ENCODE measurements at regions not wholly inside any gene's neighbourhood (a gene's known extent, or its start where the extent isn't known, plus 50 kb on each side); places are given as distances from the start of the nearest gene placed in this dataset.

DNA sequence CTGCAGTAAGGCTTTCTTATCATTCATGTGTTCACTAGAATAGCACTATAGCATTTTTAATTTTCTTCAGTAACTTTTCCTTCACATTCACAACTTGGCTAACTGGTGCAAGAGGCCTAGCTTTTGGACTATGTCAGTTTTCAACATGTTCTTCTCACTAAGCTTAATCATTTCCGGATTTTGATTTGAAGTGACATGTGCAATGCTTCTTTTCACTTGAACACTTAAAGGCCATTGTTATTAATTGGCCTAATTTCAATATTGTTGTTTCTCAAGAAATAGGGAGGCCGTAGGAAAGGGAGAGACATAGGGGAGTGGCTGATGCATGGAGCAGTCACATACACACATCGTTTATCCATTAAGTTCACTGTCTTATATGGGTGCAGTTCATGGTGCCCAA, 151.2 kb upstream of the NFE2L3 start:
- intact Hi-C loops (cut with DNase I) = no loop called here
- no peak for FAIRE-seq

DNA sequence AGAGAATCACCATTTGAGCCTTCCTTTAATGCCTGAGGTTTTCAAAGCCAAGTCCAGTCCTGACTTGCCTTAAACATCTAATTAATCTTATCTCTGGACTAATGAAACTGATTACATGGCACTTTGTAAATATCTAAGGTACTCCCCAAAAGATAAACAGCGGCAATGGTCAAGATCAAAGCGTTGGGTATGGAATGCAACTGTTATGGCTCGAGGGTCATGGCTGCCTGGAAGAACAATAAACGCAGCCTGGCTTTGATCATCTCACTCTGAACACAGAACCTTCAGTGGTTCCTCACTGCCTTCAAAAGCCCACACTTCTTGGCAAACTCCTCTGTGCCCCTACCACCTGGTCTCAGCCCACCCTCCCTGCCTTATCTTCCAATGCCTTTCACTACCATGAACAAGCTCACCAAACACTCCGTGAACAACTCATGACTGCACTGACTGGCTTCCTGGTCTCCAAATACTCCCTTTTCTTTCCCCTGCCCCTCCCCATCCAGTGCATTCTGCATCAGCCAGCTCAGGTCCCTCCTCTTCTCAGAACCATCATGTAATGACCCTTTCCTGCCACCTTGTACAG, 150.2 kb upstream of the NFE2L3 start:
- TF ChIP-seq, protein P1, sequence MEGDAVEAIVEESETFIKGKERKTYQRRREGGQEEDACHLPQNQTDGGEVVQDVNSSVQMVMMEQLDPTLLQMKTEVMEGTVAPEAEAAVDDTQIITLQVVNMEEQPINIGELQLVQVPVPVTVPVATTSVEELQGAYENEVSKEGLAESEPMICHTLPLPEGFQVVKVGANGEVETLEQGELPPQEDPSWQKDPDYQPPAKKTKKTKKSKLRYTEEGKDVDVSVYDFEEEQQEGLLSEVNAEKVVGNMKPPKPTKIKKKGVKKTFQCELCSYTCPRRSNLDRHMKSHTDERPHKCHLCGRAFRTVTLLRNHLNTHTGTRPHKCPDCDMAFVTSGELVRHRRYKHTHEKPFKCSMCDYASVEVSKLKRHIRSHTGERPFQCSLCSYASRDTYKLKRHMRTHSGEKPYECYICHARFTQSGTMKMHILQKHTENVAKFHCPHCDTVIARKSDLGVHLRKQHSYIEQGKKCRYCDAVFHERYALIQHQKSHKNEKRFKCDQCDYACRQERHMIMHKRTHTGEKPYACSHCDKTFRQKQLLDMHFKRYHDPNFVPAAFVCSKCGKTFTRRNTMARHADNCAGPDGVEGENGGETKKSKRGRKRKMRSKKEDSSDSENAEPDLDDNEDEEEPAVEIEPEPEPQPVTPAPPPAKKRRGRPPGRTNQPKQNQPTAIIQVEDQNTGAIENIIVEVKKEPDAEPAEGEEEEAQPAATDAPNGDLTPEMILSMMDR (IDR thresholded peaks at IDR 0.05; ENCODE audit: borderline replicate concordance, extremely low read depth, insufficient read depth) = no peak
- H3K4me1 ChIP-seq (ENCODE audit: control insufficient read depth in 2 of 3, insufficient read depth in 2 of 3, low read depth in 1 of 3, low read length in 3 of 3) = no peaks in the 10 kb centered on the region
- intact Hi-C loops (cut with DNase I) = no loop called here
- no peak for FAIRE-seq
- no peak overlapping the region for H3K9ac ChIP-seq (ENCODE audit: low read length in 3 of 3)
- no peaks in the 10 kb centered on the region for H3K9me3 ChIP-seq (ENCODE audit: control insufficient read depth in 2 of 3, insufficient read depth in 1 of 3, low read length in 3 of 3)
- H3K36me3 ChIP-seq (ENCODE audit: control insufficient read depth in 2 of 3, insufficient read depth in 3 of 3, low read length in 3 of 3) = no peaks in the 10 kb centered on the region
- no peaks in the 10 kb centered on the region for H3K27me3 ChIP-seq (ENCODE audit: control insufficient read depth, insufficient read depth, low read length)
- no peak overlapping the region for H3K4me3 ChIP-seq (ENCODE audit: low read length in 3 of 3)
- peak in 2 of 5 donors; percentile 8 to 14 for DNase-seq
- H3K27ac ChIP-seq (ENCODE audit: low read depth in 2 of 2, low read length in 2 of 2) = no peak overlapping the region

More for the DNA sequence above, 151.2 kb upstream of the NFE2L3 start:
- TF ChIP-seq, protein P1 (IDR thresholded peaks at IDR 0.05; ENCODE audit: borderline replicate concordance, extremely low read depth, insufficient read depth) = no peak
- H3K4me3 ChIP-seq (ENCODE audit: low read length in 3 of 3) = no peak overlapping the region
- H3K36me3 ChIP-seq (ENCODE audit: control insufficient read depth in 2 of 3, insufficient read depth in 3 of 3, low read length in 3 of 3) = no peaks in the 10 kb centered on the region
- H3K4me1 ChIP-seq (ENCODE audit: control insufficient read depth in 2 of 3, insufficient read depth in 2 of 3, low read depth in 1 of 3, low read length in 3 of 3) = no peaks in the 10 kb centered on the region
- no peaks in the 10 kb centered on the region for H3K27me3 ChIP-seq (ENCODE audit: control insufficient read depth, insufficient read depth, low read length)
- no peak for DNase-seq
- no peak overlapping the region for H3K27ac ChIP-seq (ENCODE audit: low read depth in 2 of 2, low read length in 2 of 2)
- H3K9ac ChIP-seq (ENCODE audit: low read length in 3 of 3) = no peak overlapping the region
- no peaks in the 10 kb centered on the region for H3K9me3 ChIP-seq (ENCODE audit: control insufficient read depth in 2 of 3, insufficient read depth in 1 of 3, low read length in 3 of 3)

DNA sequence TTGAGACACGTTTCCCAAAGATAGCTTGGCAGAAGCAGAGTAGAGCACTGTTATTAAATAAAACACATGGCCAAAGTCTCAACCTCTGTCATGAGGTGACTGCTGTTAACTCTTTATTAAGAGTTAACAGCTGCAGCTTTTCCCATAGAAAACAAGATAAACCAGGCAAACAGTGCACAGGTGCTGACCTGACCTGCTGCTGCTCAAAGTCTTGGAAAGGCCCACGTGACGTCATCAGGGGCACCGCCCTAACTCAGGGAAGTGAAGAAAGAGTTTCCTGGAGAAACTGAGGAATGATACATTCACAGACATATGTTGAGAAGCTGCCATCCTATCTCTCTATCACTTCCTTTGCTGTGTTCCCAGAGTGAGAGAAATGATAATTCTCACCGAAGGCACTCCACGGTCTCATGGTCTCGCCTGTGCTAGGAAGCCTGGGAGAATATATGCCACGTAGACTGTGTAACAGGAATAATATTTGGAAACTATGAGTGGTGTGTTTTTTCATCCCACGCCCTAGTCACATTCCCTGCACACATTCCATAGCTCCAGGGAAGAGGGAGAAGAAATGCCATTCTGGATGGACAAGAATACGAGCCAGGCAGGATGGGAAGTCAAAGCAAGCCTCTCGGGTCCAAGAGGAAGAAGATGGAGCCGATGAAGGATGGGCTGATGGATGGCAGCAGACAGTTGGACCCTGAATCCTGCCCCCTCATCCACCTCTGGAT, 146.2 kb upstream of the NFE2L3 start:
- no peak overlapping the region for H3K4me3 ChIP-seq (ENCODE audit: low read length in 3 of 3)
- no peaks in the 10 kb centered on the region for H3K36me3 ChIP-seq (ENCODE audit: control insufficient read depth in 2 of 3, insufficient read depth in 3 of 3, low read length in 3 of 3)
- intact Hi-C loops (cut with DNase I) = no loop called here
- no peak overlapping the region for H3K9ac ChIP-seq (ENCODE audit: low read length in 3 of 3)
- TF ChIP-seq, protein P1 (IDR thresholded peaks at IDR 0.05; ENCODE audit: borderline replicate concordance, extremely low read depth, insufficient read depth) = no peak
- H3K4me1 ChIP-seq (ENCODE audit: control insufficient read depth in 2 of 3, insufficient read depth in 2 of 3, low read depth in 1 of 3, low read length in 3 of 3) = no peaks in the 10 kb centered on the region
- no peak overlapping the region for H3K27ac ChIP-seq (ENCODE audit: low read depth in 2 of 2, low read length in 2 of 2)
- no peak for FAIRE-seq
- H3K9me3 ChIP-seq (ENCODE audit: control insufficient read depth in 2 of 3, insufficient read depth in 1 of 3, low read length in 3 of 3) = no peaks in the 10 kb centered on the region
- no peaks in the 10 kb centered on the region for H3K27me3 ChIP-seq (ENCODE audit: control insufficient read depth, insufficient read depth, low read length)
- no peak for DNase-seq

All from kidney (tissue), 13 donors.